Adrenal gland (tissue), 5 donors: ENCODE measurements at regions not wholly inside any gene's neighbourhood (a gene's known extent, or its start where the extent isn't known, plus 50 kb on each side); places are given as distances from the start of the nearest gene placed in this dataset.

Experiments used
- POLR2A ChIP-seq, 2 donors: fragments of 450-650 bp; IDR thresholded peaks; one replicate each; pipeline ENCODE4 v1.6.1; 2017; ENCODE audit warnings: antibody characterized with exemption in 2 of 2, mild to moderate bottlenecking in 2 of 2, moderate library complexity in 1 of 2
- TF ChIP-seq, protein P1 (sequence below), 6 experiments: fragments of 450-650 bp in 4 of 6; fragments of 200-600 bp in 2 of 6; sonication (generic) in 1 of 6; IDR thresholded peaks; 1 replicate in 5 of 6; 2 replicates in 1 of 6; pipeline versions ENCODE4 v1.5.1 to v1.8.0; 2016 to 2021; ENCODE audit warnings: antibody characterized with exemption in 6 of 6, mild to moderate bottlenecking in 2 of 6, moderate library complexity in 1 of 6
- donor health status: DM: no; HTN: no; CAD: no.

DNA sequence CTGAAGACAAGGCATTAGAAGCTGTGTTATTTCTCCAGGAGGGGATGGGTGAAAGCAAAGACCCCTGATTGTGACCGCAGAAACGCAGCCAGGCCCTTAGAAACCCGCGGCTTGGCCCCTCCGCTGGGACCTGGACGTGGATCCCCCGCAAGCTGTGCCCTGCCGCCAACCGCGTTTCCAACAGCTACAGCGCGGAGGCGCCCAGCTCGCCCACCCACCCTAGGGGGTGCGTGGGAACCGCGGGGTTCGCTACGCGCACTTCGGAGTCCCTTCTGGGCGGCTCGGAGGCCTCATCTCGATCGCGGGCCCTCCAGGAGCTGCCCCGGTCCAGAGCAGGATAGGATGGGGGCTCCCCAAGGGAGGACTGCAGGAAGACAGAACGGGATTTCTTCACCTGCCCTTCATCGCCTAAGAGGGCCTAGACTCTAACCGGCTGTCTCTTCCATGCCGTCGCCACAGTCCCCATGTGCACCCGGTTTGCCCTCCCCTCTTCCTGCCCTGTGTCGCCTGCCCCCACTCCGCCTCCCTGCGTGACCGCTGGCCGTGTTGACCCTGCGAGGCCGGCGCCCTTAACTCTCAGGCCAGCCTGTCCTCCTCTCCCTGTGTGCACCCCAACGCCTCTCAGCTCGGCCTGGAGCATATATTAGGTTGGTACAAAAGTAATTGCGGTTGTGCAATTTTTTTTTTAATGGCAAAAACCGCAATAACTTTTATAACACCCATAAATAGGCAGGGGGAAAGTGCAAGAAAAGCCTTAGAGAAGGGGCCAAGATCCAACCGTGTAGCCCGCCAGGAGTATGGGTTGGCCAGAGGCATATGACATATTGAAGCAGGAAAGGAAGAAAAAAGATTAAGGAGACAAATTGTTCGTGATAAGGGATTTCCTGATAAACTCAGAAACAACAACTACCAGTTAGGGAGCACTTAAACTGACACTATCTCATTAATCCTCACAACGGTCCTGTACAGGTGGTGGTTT lies 68.1 kb upstream of the FREM1 start:
- TF ChIP-seq, protein P1, sequence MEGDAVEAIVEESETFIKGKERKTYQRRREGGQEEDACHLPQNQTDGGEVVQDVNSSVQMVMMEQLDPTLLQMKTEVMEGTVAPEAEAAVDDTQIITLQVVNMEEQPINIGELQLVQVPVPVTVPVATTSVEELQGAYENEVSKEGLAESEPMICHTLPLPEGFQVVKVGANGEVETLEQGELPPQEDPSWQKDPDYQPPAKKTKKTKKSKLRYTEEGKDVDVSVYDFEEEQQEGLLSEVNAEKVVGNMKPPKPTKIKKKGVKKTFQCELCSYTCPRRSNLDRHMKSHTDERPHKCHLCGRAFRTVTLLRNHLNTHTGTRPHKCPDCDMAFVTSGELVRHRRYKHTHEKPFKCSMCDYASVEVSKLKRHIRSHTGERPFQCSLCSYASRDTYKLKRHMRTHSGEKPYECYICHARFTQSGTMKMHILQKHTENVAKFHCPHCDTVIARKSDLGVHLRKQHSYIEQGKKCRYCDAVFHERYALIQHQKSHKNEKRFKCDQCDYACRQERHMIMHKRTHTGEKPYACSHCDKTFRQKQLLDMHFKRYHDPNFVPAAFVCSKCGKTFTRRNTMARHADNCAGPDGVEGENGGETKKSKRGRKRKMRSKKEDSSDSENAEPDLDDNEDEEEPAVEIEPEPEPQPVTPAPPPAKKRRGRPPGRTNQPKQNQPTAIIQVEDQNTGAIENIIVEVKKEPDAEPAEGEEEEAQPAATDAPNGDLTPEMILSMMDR (IDR thresholded peaks at IDR 0.05) = no peak
- TF ChIP-seq POLR2A (IDR thresholded peaks at IDR 0.05) = no peak
